ENCODE measurements at regions not wholly inside any gene's neighbourhood (a gene's known extent, or its start where the extent isn't known, plus 50 kb on each side); places are given as distances from the start of the nearest gene placed in this dataset.

DNA sequence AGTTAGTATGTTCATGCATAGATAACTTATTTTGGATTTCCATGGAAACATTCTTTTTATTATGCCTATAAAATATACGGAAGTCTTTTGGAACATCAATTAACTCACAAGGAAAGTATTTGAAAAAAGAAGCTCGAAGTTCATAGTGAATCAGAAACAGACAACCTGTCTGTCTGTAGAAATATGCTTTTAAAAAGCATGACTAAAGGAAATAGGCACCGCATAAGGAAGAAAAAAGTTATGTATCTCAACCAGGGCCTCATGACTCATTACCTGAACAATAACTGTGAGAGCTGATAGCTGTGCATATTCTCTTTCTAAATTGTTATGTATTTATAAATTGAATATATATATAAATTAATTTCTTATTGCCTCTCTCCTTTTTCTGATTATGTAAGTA lies 324.1 kb downstream of the TLL1 start:
- H2BK120ac ChIP-seq (ENCODE audit: low read depth, low read length): no peak overlapping the region
- no peak overlapping the region for H3K23ac ChIP-seq (ENCODE audit: low read length in 2 of 2)
- H2BK5ac ChIP-seq (ENCODE audit: low read depth, low read length, poor library complexity, severe bottlenecking): no peak overlapping the region
- WGBS: 20% methylated on average over 1 of the region's 3 CpGs
- no peak overlapping the region for H3K18ac ChIP-seq (ENCODE audit: low read depth in 1 of 2, low read length in 2 of 2)
- H3K4me2 ChIP-seq (ENCODE audit: low read length, poor library complexity, severe bottlenecking): no peak overlapping the region
- H3K14ac ChIP-seq (ENCODE audit: low read length in 2 of 2): no peak overlapping the region
- DNase-seq: no peak
- H3K27me3 ChIP-seq (ENCODE audit: control insufficient read depth in 1 of 2, insufficient read depth in 1 of 2, low read length in 2 of 2): no peaks in the 10 kb centered on the region
- H3K27ac ChIP-seq (ENCODE audit: low read length, poor library complexity, severe bottlenecking): no peak overlapping the region
- H3K9ac ChIP-seq (ENCODE audit: low read length): no peak overlapping the region
- H4K91ac ChIP-seq (ENCODE audit: low read length): no peak overlapping the region
- H2AK5ac ChIP-seq (ENCODE audit: low read length, severe bottlenecking): no peak overlapping the region
- H2AFZ ChIP-seq (ENCODE audit: low read depth, low read length): no peak overlapping the region
- no peak overlapping the region for H3K4me3 ChIP-seq (ENCODE audit: insufficient read depth in 1 of 2, low read depth in 1 of 2, low read length in 2 of 2)
- no peaks in the 10 kb centered on the region for H3K4me1 ChIP-seq (ENCODE audit: control insufficient read depth, insufficient read depth, low read depth, low read length)
- no peak overlapping the region for H2BK15ac ChIP-seq (ENCODE audit: low read depth, poor library complexity, severe bottlenecking)
- H4K8ac ChIP-seq (ENCODE audit: low read length): no peak overlapping the region
- H3K79me1 ChIP-seq (replicated peaks; ENCODE audit: low read length, poor library complexity, severe bottlenecking): no peaks in the 10 kb centered on the region
- no peaks in the 10 kb centered on the region for H3K9me3 ChIP-seq (ENCODE audit: control insufficient read depth, low read length)
- no peaks in the 10 kb centered on the region for H3K36me3 ChIP-seq (ENCODE audit: control insufficient read depth in 1 of 2, insufficient read depth in 2 of 2, low read depth in 1 of 2, low read length in 2 of 2)
- no peak overlapping the region for H3K4ac ChIP-seq (ENCODE audit: low read depth in 1 of 2, low read length in 2 of 2)
- no peak overlapping the region for H2BK12ac ChIP-seq (ENCODE audit: low read length in 2 of 2)

DNA sequence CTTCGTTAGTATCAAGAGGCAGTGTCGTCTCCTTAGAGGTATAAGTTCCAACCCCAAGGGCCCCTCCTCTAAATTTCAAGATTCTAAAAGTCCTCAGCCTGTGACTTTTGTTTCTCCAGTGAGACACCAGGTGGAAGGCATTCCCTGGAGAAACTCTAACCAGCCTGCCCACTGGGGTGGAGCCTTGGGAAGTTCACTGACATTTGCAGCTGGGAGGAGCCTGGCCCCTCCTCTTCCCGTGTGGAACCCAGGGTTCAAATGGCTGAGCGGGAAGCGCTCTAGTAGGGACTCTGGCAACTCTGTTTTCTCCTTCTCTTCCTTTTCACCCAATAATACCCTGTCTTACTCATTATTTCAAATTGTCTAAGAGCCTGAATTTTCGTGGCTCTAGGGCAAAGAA lies 325.0 kb downstream of the TLL1 start:
- no peak overlapping the region for H3K4ac ChIP-seq (ENCODE audit: low read depth in 1 of 2, low read length in 2 of 2)
- 78% methylated on average over 6 of the region's 6 CpGs for WGBS

GRCh38 chr4:166198516-166199310 lies 325.7 kb downstream of the TLL1 start:
- Histone ChIP-seq H3K4me2 (ENCODE audit: low read length, poor library complexity, severe bottlenecking) (no peak overlapping the region), H3K18ac (ENCODE audit: low read depth in 1 of 2, low read length in 2 of 2) (no peak overlapping the region), H3K4me1 (ENCODE audit: control insufficient read depth, insufficient read depth, low read depth, low read length) (no peaks in the 10 kb centered on the region), H3K9me3 (ENCODE audit: control insufficient read depth, low read length) (no peaks in the 10 kb centered on the region), H2BK12ac (ENCODE audit: low read length in 2 of 2) (no peak overlapping the region), H3K14ac (ENCODE audit: low read length in 2 of 2) (no peak overlapping the region), H2BK5ac (ENCODE audit: low read depth, low read length, poor library complexity, severe bottlenecking) (no peak overlapping the region), H4K8ac (ENCODE audit: low read length) (no peak overlapping the region), H3K23ac (ENCODE audit: low read length in 2 of 2) (no peak overlapping the region), H3K4ac (ENCODE audit: low read depth in 1 of 2, low read length in 2 of 2) (no peak overlapping the region), H3K9ac (ENCODE audit: low read length) (no peak overlapping the region), H3K36me3 (ENCODE audit: control insufficient read depth in 1 of 2, insufficient read depth in 2 of 2, low read depth in 1 of 2, low read length in 2 of 2) (no peaks in the 10 kb centered on the region), H2AFZ (ENCODE audit: low read depth, low read length) (no peak overlapping the region), H2BK120ac (ENCODE audit: low read depth, low read length) (no peak overlapping the region), H2BK15ac (ENCODE audit: low read depth, poor library complexity, severe bottlenecking) (no peak overlapping the region), H4K91ac (ENCODE audit: low read length) (no peak overlapping the region), H3K4me3 (ENCODE audit: insufficient read depth in 1 of 2, low read depth in 1 of 2, low read length in 2 of 2) (no peak overlapping the region), H2AK5ac (ENCODE audit: low read length, severe bottlenecking) (no peak overlapping the region), H3K79me1 (replicated peaks; ENCODE audit: low read length, poor library complexity, severe bottlenecking) (no peaks in the 10 kb centered on the region), H3K27me3 (ENCODE audit: control insufficient read depth in 1 of 2, insufficient read depth in 1 of 2, low read length in 2 of 2) (no peaks in the 10 kb centered on the region), H3K27ac (ENCODE audit: low read length, poor library complexity, severe bottlenecking) (no peak overlapping the region)
- DNase-seq: no peak
- 87% methylated on average over 9 of the region's 12 CpGs for WGBS

More for the DNA sequence above, 325.0 kb downstream of the TLL1 start:
- no peak overlapping the region for H3K4me2 ChIP-seq (ENCODE audit: low read length, poor library complexity, severe bottlenecking)
- H3K18ac ChIP-seq (ENCODE audit: low read depth in 1 of 2, low read length in 2 of 2): no peak overlapping the region
- no peak overlapping the region for H4K91ac ChIP-seq (ENCODE audit: low read length)
- no peaks in the 10 kb centered on the region for H3K9me3 ChIP-seq (ENCODE audit: control insufficient read depth, low read length)
- H3K4me3 ChIP-seq (ENCODE audit: insufficient read depth in 1 of 2, low read depth in 1 of 2, low read length in 2 of 2): no peak overlapping the region
- no peak overlapping the region for H2BK15ac ChIP-seq (ENCODE audit: low read depth, poor library complexity, severe bottlenecking)
- no peak overlapping the region for H2BK12ac ChIP-seq (ENCODE audit: low read length in 2 of 2)
- no peak for DNase-seq
- H3K4me1 ChIP-seq (ENCODE audit: control insufficient read depth, insufficient read depth, low read depth, low read length): no peaks in the 10 kb centered on the region
- H2BK5ac ChIP-seq (ENCODE audit: low read depth, low read length, poor library complexity, severe bottlenecking): no peak overlapping the region
- H3K79me1 ChIP-seq (replicated peaks; ENCODE audit: low read length, poor library complexity, severe bottlenecking): no peaks in the 10 kb centered on the region
- no peak overlapping the region for H3K23ac ChIP-seq (ENCODE audit: low read length in 2 of 2)
- H2BK120ac ChIP-seq (ENCODE audit: low read depth, low read length): no peak overlapping the region
- H2AFZ ChIP-seq (ENCODE audit: low read depth, low read length): no peak overlapping the region
- no peak overlapping the region for H2AK5ac ChIP-seq (ENCODE audit: low read length, severe bottlenecking)
- H3K9ac ChIP-seq (ENCODE audit: low read length): no peak overlapping the region
- no peak overlapping the region for H4K8ac ChIP-seq (ENCODE audit: low read length)
- no peaks in the 10 kb centered on the region for H3K36me3 ChIP-seq (ENCODE audit: control insufficient read depth in 1 of 2, insufficient read depth in 2 of 2, low read depth in 1 of 2, low read length in 2 of 2)
- no peak overlapping the region for H3K14ac ChIP-seq (ENCODE audit: low read length in 2 of 2)
- H3K27ac ChIP-seq (ENCODE audit: low read length, poor library complexity, severe bottlenecking): no peak overlapping the region
- H3K27me3 ChIP-seq (ENCODE audit: control insufficient read depth in 1 of 2, insufficient read depth in 1 of 2, low read length in 2 of 2): no peaks in the 10 kb centered on the region

- 75% methylated on average over 4 of the region's 4 CpGs for WGBS
- H3K4me2 ChIP-seq (ENCODE audit: low read length, poor library complexity, severe bottlenecking): no peak overlapping the region
- no peaks in the 10 kb centered on the region for H3K4me1 ChIP-seq (ENCODE audit: control insufficient read depth, insufficient read depth, low read depth, low read length)
- no peak overlapping the region for H3K4ac ChIP-seq (ENCODE audit: low read depth in 1 of 2, low read length in 2 of 2)
- H2AK5ac ChIP-seq (ENCODE audit: low read length, severe bottlenecking): no peak overlapping the region
- no peak overlapping the region for H2BK5ac ChIP-seq (ENCODE audit: low read depth, low read length, poor library complexity, severe bottlenecking)
- H4K8ac ChIP-seq (ENCODE audit: low read length): no peak overlapping the region
- no peak overlapping the region for H3K18ac ChIP-seq (ENCODE audit: low read depth in 1 of 2, low read length in 2 of 2)
- H2BK120ac ChIP-seq (ENCODE audit: low read depth, low read length): no peak overlapping the region
- H2AFZ ChIP-seq (ENCODE audit: low read depth, low read length): no peak overlapping the region
- no peak overlapping the region for H3K9ac ChIP-seq (ENCODE audit: low read length)
- H3K14ac ChIP-seq (ENCODE audit: low read length in 2 of 2): no peak overlapping the region
- H3K9me3 ChIP-seq (ENCODE audit: control insufficient read depth, low read length): no peaks in the 10 kb centered on the region
- DNase-seq: no peak
- no peak overlapping the region for H2BK15ac ChIP-seq (ENCODE audit: low read depth, poor library complexity, severe bottlenecking)
- no peaks in the 10 kb centered on the region for H3K27me3 ChIP-seq (ENCODE audit: control insufficient read depth in 1 of 2, insufficient read depth in 1 of 2, low read length in 2 of 2)
- H3K4me3 ChIP-seq (ENCODE audit: insufficient read depth in 1 of 2, low read depth in 1 of 2, low read length in 2 of 2): no peak overlapping the region
- no peaks in the 10 kb centered on the region for H3K36me3 ChIP-seq (ENCODE audit: control insufficient read depth in 1 of 2, insufficient read depth in 2 of 2, low read depth in 1 of 2, low read length in 2 of 2)
- no peak overlapping the region for H3K23ac ChIP-seq (ENCODE audit: low read length in 2 of 2)
- no peak overlapping the region for H3K27ac ChIP-seq (ENCODE audit: low read length, poor library complexity, severe bottlenecking)
- H3K79me1 ChIP-seq (replicated peaks; ENCODE audit: low read length, poor library complexity, severe bottlenecking): no peaks in the 10 kb centered on the region
- H4K91ac ChIP-seq (ENCODE audit: low read length): no peak overlapping the region
- H2BK12ac ChIP-seq (ENCODE audit: low read length in 2 of 2): no peak overlapping the region
Observed at GRCh38 chr4:166202991-166203390, 330.0 kb downstream of the TLL1 start.
